GM12878 (cell line): ENCODE measurements at regions not wholly inside any gene's neighbourhood (a gene's known extent, or its start where the extent isn't known, plus 50 kb on each side); places are given as distances from the start of the nearest gene placed in this dataset.

Experiments
- ATAC-seq: fragments of 200-7000 bp; cut with Tn5 transposase; 3 replicates; pipeline ENCODE4 v1.9.1; 2020; ENCODE audit warnings: mild to moderate bottlenecking, moderate library complexity
- BruUV-seq: library from RNA; stranded (reverse); fragments of 400-500 nt; replicated peaks from 2 replicates; lab custom pipeline; 2021; lab: Mats Ljungman, UMichigan
- CTCF ChIA-PET: fragments of 300-600 bp; sonication (Branson Sonifier 250); formaldehyde crosslinking; extraction: SDS; loops from one replicate; lab custom pipeline; 2021; ENCODE audit warnings: inconsistent platforms; lab: Yijun Ruan, JAX
- POLR2A ChIA-PET: fragments of 350-600 bp; formaldehyde crosslinking; extraction: SDS; loops from one replicate; lab custom pipeline; 2021; ENCODE audit warnings: inconsistent platforms; lab: Charles Lee
- RAD21 ChIA-PET: fragments of 300-600 bp; sonication (Branson Sonifier 250); formaldehyde crosslinking; loops from one replicate; lab custom pipeline; 2023; ENCODE audit warnings: antibody characterized with exemption; ENCODE audit not compliant: unreplicated experiment; lab: Charles Lee
- SMC1A ChIA-PET: fragments of 300-600 bp; sonication (Branson Sonifier 250); formaldehyde crosslinking; loops from one replicate; lab custom pipeline; 2023; ENCODE audit not compliant: unreplicated experiment, uncharacterized antibody; lab: Charles Lee
- DNase-seq: peaks from one replicate; pipeline ENCODE4 v3.0.0-alpha.2; 2011; ENCODE audit warnings: low read depth, low spot score
- FAIRE-seq: peaks from 3 replicates; lab custom pipeline; 2011; peaks lifted over from hg19 to GRCh38; lab: Jason Lieb, UNC
- H2AFZ ChIP-seq: 2 replicates; pipeline ENCODE4 v1.6.0; 2011; ENCODE audit warnings: low read depth, low read length, control low read depth; ENCODE audit not compliant: control insufficient read depth
- H3K27ac ChIP-seq: 2 replicates; pipeline ENCODE4 v1.5.1; 2011; ENCODE audit warnings: control low read depth; ENCODE audit not compliant: control insufficient read depth, insufficient read depth
- H3K27me3 ChIP-seq, 2 experiments: replicated peaks in 1 of 2; 2 replicates each; pipeline versions ENCODE4 v1.6.0 to v1.6.1; 2011; ENCODE audit warnings: low read length in 1 of 2; ENCODE audit not compliant: control insufficient read depth in 2 of 2, insufficient read depth in 2 of 2
- H3K36me3 ChIP-seq, 2 experiments: 2 replicates each; pipeline ENCODE4 v1.5.1; 2011; ENCODE audit warnings: low read length in 1 of 2; ENCODE audit not compliant: control insufficient read depth in 2 of 2, insufficient read depth in 2 of 2
- H3K4me1 ChIP-seq: 2 replicates; pipeline ENCODE4 v1.6.1; 2011; ENCODE audit warnings: mild to moderate bottlenecking, low read length, moderate library complexity, mixed read lengths; ENCODE audit not compliant: control insufficient read depth, insufficient read depth
- H3K4me2 ChIP-seq: 2 replicates; pipeline ENCODE4 v1.6.0; 2011; ENCODE audit warnings: control low read depth; ENCODE audit not compliant: control insufficient read depth, insufficient read depth
- H3K4me3 ChIP-seq: fragments of 200-600 bp; sonication (generic); 2 replicates; pipeline ENCODE4 v1.5.1; 2016
- H3K79me2 ChIP-seq: 2 replicates; pipeline ENCODE4 v1.6.0; 2011; ENCODE audit warnings: low read length; ENCODE audit not compliant: control insufficient read depth, insufficient read depth
- H3K9ac ChIP-seq: 2 replicates; pipeline ENCODE4 v1.8.0; 2011; ENCODE audit warnings: low read length, control low read depth, mixed read lengths; ENCODE audit not compliant: control insufficient read depth, insufficient read depth
- H3K9me3 ChIP-seq: replicated peaks from 3 replicates; pipeline ENCODE4 v1.5.1; 2011; ENCODE audit warnings: mild to moderate bottlenecking, low read length; ENCODE audit not compliant: control insufficient read depth, insufficient read depth
- H4K20me1 ChIP-seq: 2 replicates; pipeline ENCODE4 v1.6.0; 2011; ENCODE audit not compliant: control insufficient read depth, insufficient read depth
- BMI1 ChIP-seq: fragments of 450-650 bp; IDR thresholded peaks from 2 replicates; pipeline ENCODE4 v1.6.1; 2016; ENCODE audit warnings: mild to moderate bottlenecking, moderate library complexity, borderline replicate concordance
- DPF2 ChIP-seq: fragments of 450-650 bp; IDR thresholded peaks from 2 replicates; pipeline ENCODE4 v1.6.1; 2017; ENCODE audit warnings: mild to moderate bottlenecking
- NR2C1 ChIP-seq: fragments of 450-650 bp; IDR thresholded peaks from 2 replicates; pipeline ENCODE4 v1.6.1; 2017; ENCODE audit warnings: antibody characterized with exemption, mild to moderate bottlenecking, moderate library complexity
- SMARCA5 ChIP-seq: fragments of 450-650 bp; IDR thresholded peaks from 2 replicates; pipeline ENCODE4 v1.6.1; 2017; ENCODE audit warnings: mild to moderate bottlenecking
- ZBTB40 ChIP-seq: fragments of 450-650 bp; IDR thresholded peaks from 2 replicates; pipeline ENCODE4 v1.6.1; 2016; ENCODE audit warnings: mild to moderate bottlenecking, moderate library complexity, borderline replicate concordance
- ZNF217 ChIP-seq: fragments of 450-650 bp; IDR thresholded peaks from 2 replicates; pipeline ENCODE4 v1.6.1; 2017; ENCODE audit warnings: antibody characterized with exemption, mild to moderate bottlenecking
- ZNF592 ChIP-seq: fragments of 450-650 bp; IDR thresholded peaks from 2 replicates; pipeline ENCODE4 v1.6.1; 2017; ENCODE audit warnings: mild to moderate bottlenecking, moderate library complexity
- WGBS: methylation state at CpG from one replicate; pipeline ENCODE4 v1.1.6; 2016; ENCODE audit warnings: low lambda C conversion rate; ENCODE audit not compliant: insufficient replicate concordance, insufficient coverage; ENCODE audit errors: missing lambda C conversion rate; 5-methylcytosine and 5-hydroxymethylcytosine counted together
- in situ Hi-C: fragments of 300-500 bp; cut with MboI; formaldehyde crosslinking; loops from 9 replicates; pipeline ENCODE4 v1.14.3; 2018; ENCODE audit warnings: mixed read lengths
- intact Hi-C: fragments of 100-400 bp; cut with micrococcal nuclease; formaldehyde crosslinking; loops from one replicate; pipeline ENCODE4 v1.14.2; 2022; ENCODE audit not compliant: unreplicated experiment

GRCh38 chr13:93080166-93080565 is 146.4 kb upstream of the GPC6 start:
- no peak for ATAC-seq
- 20% methylated on average over 4 of the region's 4 CpGs for WGBS
- no TSS peak for BruUV-seq

More at GRCh38 chr13:93080166-93080565, 146.4 kb upstream of the GPC6 start:
- no peak overlapping the region for H3K4me2 ChIP-seq
- H3K9ac ChIP-seq, result no peak overlapping the region
- CTCF ChIA-PET, result interaction anchor here (1.3 kb wide), 1 partner anchor 13 kb away, joined by 3 read pairs; no protein-coding TSS in a partner anchor
- H3K36me3 ChIP-seq, result no peaks in the 10 kb centered on the region
- no peak overlapping the region for H3K4me3 ChIP-seq
- FAIRE-seq (no peak), DNase-seq (no peak)
- no peak overlapping the region for H2AFZ ChIP-seq
- no peaks in the 10 kb centered on the region for H3K4me1 ChIP-seq
- in situ Hi-C loops, result no loop called here
- SMC1A ChIA-PET, result no interaction called here
- H3K27me3 ChIP-seq, result no peaks in the 10 kb centered on the region
- H3K27ac ChIP-seq, result no peak overlapping the region
- TF ChIP-seq BMI1 (no peak), SMARCA5 (no peak), ZBTB40 (no peak), ZNF217 (no peak), ZNF592 (no peak), NR2C1 (no peak), DPF2 (no peak)
- RAD21 ChIA-PET, result no interaction called here
- intact Hi-C loops, result no loop called here
- H3K79me2 ChIP-seq, result no peaks in the 10 kb centered on the region
- POLR2A ChIA-PET, result no interaction called here
- H4K20me1 ChIP-seq, result no peaks in the 10 kb centered on the region
- no peaks in the 10 kb centered on the region for H3K9me3 ChIP-seq
